B cell (primary cell): ENCODE measurements at regions not wholly inside any gene's neighbourhood (a gene's known extent, or its start where the extent isn't known, plus 50 kb on each side); places are given as distances from the start of the nearest gene placed in this dataset.

Source experiments
- CTCF ChIP-seq: fragments of 200-600 bp; IDR thresholded peaks from one replicate; pipeline ENCODE4 v1.8.0; 2022; ENCODE audit warnings: antibody characterized with exemption, mild to moderate bottlenecking
- EZH2 ChIP-seq: IDR thresholded peaks from 2 replicates; pipeline ENCODE4 v1.6.1; 2012; ENCODE audit warnings: borderline replicate concordance, low read depth, mild to moderate bottlenecking, moderate library complexity, low read length; ENCODE audit not compliant: insufficient read depth, poor library complexity, severe bottlenecking

DNA sequence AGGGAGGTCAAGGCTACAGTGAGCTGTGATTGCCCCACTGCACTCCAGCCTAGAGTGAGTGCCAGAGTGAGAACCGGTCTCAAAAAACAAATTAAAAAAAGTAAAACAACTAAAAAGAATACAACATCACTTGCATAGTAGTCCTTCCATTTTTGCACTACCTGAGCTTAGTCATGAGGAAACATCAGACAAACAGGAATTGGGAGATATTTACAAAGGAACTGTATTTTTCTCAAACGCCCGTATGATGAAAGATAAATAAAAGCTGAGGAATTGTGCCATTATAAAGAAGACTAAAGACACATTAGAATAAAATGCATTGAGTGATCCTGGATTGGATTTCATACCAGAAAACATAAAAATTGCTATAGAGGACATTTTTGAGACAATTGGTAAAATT is 50.0 kb upstream of the ATP8B1 start:
- TF ChIP-seq EZH2 (no peak), CTCF (no peak)
